ENCODE measurements at regions not wholly inside any gene's neighbourhood (a gene's known extent, or its start where the extent isn't known, plus 50 kb on each side); places are given as distances from the start of the nearest gene placed in this dataset.

DNA sequence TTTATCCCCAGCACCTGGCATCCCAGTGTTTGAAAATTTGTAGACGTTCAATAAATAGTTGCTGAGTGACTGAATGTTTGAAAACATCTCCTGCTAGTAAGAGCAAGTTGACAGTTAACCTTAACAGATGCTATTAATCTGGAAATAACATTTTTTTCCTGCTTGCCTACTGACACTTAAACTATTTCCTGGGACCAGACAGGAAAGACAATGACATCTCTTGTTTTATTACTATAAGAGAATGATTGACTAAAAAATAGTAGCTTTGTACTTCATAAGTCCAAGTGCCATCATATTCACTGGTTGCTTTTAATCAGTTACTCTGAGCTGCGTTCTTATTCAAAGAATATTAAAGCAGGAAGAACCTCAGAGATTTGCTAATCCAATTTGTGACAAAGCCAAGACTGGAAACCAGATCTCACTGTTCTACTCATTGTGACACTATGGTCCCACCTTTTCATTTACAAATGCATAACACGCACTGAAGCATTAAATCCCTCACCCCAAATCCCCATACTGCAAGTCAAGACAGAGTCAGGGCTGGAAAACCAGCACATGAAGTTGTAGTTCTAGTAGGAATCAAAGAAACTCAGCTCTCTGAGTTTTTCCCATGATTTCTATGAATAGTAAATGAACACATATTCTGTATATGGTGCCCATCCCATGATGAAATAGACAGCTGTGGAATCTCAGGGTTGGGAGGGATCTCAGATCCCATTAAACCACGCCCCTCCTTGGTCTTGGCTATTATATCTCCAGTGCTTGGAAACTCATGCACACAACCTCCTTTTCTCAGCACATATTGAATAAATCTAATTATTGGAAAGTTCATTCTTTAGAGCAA is 212.7 kb upstream of the P2RY1 start:
- TF ChIP-seq ELF4 (IDR thresholded peaks at IDR 0.05) (no peak), L3MBTL2 (conservative IDR thresholded peaks at IDR 0.05) (no peak), NFRKB (IDR thresholded peaks at IDR 0.05) (no peak), TARDBP (IDR thresholded peaks at IDR 0.05) (no peak), SUZ12 (IDR thresholded peaks at IDR 0.05) (no peak), FOXM1 (IDR thresholded peaks at IDR 0.05; ENCODE audit: borderline replicate concordance) (no peak), ZNF384 (IDR thresholded peaks at IDR 0.05) (no peak), SP1 (IDR thresholded peaks at IDR 0.05) (no peak), LEF1 (IDR thresholded peaks at IDR 0.05; ENCODE audit: borderline replicate concordance) (no peak), HDGF (IDR thresholded peaks at IDR 0.05; ENCODE audit: borderline replicate concordance) (no peak), FOXA1 (IDR thresholded peaks at IDR 0.05) (no peak), FOXK2 (IDR thresholded peaks at IDR 0.05) (no peak), ARNT (IDR thresholded peaks at IDR 0.05) (no peak)
- TF ChIP-seq, protein P1, sequence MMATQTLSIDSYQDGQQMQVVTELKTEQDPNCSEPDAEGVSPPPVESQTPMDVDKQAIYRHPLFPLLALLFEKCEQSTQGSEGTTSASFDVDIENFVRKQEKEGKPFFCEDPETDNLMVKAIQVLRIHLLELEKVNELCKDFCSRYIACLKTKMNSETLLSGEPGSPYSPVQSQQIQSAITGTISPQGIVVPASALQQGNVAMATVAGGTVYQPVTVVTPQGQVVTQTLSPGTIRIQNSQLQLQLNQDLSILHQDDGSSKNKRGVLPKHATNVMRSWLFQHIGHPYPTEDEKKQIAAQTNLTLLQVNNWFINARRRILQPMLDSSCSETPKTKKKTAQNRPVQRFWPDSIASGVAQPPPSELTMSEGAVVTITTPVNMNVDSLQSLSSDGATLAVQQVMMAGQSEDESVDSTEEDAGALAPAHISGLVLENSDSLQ (IDR thresholded peaks at IDR 0.05) = no peak
- CTCF ChIA-PET = interaction anchor here (0.9 kb wide), 1 partner anchor 150 kb away, joined by 3 read pairs; no protein-coding TSS in a partner anchor
- POLR2A ChIA-PET = no interaction called here
- no peak for DNase-seq (ENCODE audit: extremely low spot score)

DNA sequence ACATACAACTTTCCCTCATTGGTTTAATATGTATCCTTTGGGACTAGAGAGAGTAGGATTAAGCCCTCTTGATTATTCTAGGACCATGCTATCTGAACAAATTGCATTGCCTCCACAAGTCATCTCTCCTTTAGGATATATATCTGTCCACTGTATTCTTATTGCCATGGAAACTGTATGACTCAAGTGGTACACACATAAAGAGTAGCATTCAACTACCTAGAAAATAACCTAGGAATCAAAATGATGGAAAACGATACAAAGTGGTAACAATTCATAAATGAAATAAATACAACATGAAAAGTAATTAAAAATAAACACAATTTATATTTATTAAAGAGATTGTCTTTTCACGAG is 212.1 kb upstream of the P2RY1 start:
- no peak for TF ChIP-seq L3MBTL2 (conservative IDR thresholded peaks at IDR 0.05)
- TF ChIP-seq ZNF384 (IDR thresholded peaks at IDR 0.05) = no peak
- TF ChIP-seq LEF1 (IDR thresholded peaks at IDR 0.05; ENCODE audit: borderline replicate concordance) = no peak
- no peak for TF ChIP-seq TARDBP (IDR thresholded peaks at IDR 0.05)
- no peak for TF ChIP-seq HDGF (IDR thresholded peaks at IDR 0.05; ENCODE audit: borderline replicate concordance)
- TF ChIP-seq, protein P1 (IDR thresholded peaks at IDR 0.05) = no peak
- no peak for TF ChIP-seq BHLHE40 (IDR thresholded peaks at IDR 0.05; ENCODE audit: borderline replicate concordance)
- TF ChIP-seq ELF4 (IDR thresholded peaks at IDR 0.05) = no peak
- no peak for TF ChIP-seq ARNT (IDR thresholded peaks at IDR 0.05)
- TF ChIP-seq CTBP1 (IDR thresholded peaks at IDR 0.05; ENCODE audit: borderline replicate concordance) = no peak
- TF ChIP-seq FOXA1 (IDR thresholded peaks at IDR 0.05) = no peak
- no peak for TF ChIP-seq FOXK2 (IDR thresholded peaks at IDR 0.05)
- TF ChIP-seq SUZ12 (IDR thresholded peaks at IDR 0.05) = no peak
- TF ChIP-seq SP1 (IDR thresholded peaks at IDR 0.05) = no peak
- no peak for TF ChIP-seq FOXM1 (IDR thresholded peaks at IDR 0.05; ENCODE audit: borderline replicate concordance)
- TF ChIP-seq NFRKB (IDR thresholded peaks at IDR 0.05) = no peak
- DNase-seq (ENCODE audit: extremely low spot score) = no peak
- POLR2A ChIA-PET = no interaction called here
- CTCF ChIA-PET = no interaction called here

DNA sequence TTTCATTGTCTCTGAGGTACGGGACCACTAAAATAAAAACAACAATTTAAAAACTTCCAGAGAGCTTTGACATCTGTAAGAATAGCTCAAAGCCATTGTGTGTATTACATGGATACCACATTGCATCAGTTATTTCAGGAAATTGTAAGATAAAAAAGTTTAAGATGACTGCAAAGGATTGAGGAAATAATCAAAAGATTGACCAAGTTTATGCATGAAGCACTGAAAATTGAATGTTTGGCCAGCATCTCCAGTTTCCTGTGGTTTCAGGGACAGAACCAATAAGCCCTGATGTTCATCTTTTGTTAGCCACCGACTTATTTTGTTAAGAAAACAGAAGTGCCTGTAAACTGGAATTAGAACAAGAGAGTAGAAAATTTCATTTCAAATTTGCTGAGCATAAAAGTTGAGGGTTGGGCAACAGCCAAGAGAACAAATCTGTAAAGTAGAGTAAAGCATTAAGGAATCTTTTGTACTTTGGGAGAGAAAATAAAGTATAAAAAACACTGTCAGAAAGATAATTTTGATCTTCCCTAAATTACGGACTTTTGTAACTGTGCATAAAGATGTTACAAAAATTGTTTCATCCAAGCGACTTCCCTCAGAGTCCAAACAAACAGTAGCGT is 211.5 kb upstream of the P2RY1 start:
- no peak for TF ChIP-seq SP1 (IDR thresholded peaks at IDR 0.05)
- TF ChIP-seq LEF1 (IDR thresholded peaks at IDR 0.05; ENCODE audit: borderline replicate concordance) = no peak
- TF ChIP-seq TARDBP (IDR thresholded peaks at IDR 0.05) = no peak
- TF ChIP-seq, protein P1 (IDR thresholded peaks at IDR 0.05) = no peak
- no peak for TF ChIP-seq CTBP1 (IDR thresholded peaks at IDR 0.05; ENCODE audit: borderline replicate concordance)
- DNase-seq (ENCODE audit: extremely low spot score) = no peak
- CTCF ChIA-PET = no interaction called here
- POLR2A ChIA-PET = no interaction called here

DNA sequence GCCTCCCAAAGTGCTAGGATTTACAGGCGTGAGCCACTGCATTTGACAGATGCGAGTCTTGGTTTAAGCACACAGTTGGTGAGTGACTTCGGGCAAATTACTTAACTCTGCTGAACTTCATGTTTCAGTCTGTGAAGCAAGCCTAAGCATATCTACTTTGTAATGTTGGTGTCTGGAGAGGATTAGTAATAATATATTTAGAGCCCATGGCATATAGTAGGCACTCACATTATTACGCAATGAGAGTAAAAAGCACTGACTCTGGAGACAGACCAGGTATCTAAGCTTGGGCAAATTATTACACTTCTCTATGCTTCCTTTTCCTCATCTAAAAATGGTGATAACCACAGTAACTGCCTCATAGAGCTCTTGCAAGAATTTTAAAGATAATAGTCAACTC is 208.7 kb upstream of the P2RY1 start:
- ChIA-PET CTCF (no interaction called here), POLR2A (no interaction called here)
- no peak for TF ChIP-seq CTBP1 (IDR thresholded peaks at IDR 0.05; ENCODE audit: borderline replicate concordance)
- no peak for TF ChIP-seq L3MBTL2 (conservative IDR thresholded peaks at IDR 0.05)
- no peak for TF ChIP-seq TARDBP (IDR thresholded peaks at IDR 0.05)
- no peak for TF ChIP-seq LEF1 (IDR thresholded peaks at IDR 0.05; ENCODE audit: borderline replicate concordance)
- TF ChIP-seq SUZ12 (IDR thresholded peaks at IDR 0.05) = no peak
- TF ChIP-seq FOXM1 (IDR thresholded peaks at IDR 0.05; ENCODE audit: borderline replicate concordance) = no peak
- no peak for TF ChIP-seq BHLHE40 (IDR thresholded peaks at IDR 0.05; ENCODE audit: borderline replicate concordance)
- no peak for TF ChIP-seq ARNT (IDR thresholded peaks at IDR 0.05)
- TF ChIP-seq ZNF384 (IDR thresholded peaks at IDR 0.05) = no peak
- no peak for TF ChIP-seq NFRKB (IDR thresholded peaks at IDR 0.05)
- no peak for TF ChIP-seq FOXA1 (IDR thresholded peaks at IDR 0.05)
- no peak for TF ChIP-seq SP1 (IDR thresholded peaks at IDR 0.05)
- TF ChIP-seq FOXK2 (IDR thresholded peaks at IDR 0.05) = no peak
- no peak for TF ChIP-seq ELF4 (IDR thresholded peaks at IDR 0.05)
- TF ChIP-seq, protein P1 (IDR thresholded peaks at IDR 0.05) = no peak
- TF ChIP-seq HDGF (IDR thresholded peaks at IDR 0.05; ENCODE audit: borderline replicate concordance) = no peak
- no peak for DNase-seq (ENCODE audit: extremely low spot score)

DNA sequence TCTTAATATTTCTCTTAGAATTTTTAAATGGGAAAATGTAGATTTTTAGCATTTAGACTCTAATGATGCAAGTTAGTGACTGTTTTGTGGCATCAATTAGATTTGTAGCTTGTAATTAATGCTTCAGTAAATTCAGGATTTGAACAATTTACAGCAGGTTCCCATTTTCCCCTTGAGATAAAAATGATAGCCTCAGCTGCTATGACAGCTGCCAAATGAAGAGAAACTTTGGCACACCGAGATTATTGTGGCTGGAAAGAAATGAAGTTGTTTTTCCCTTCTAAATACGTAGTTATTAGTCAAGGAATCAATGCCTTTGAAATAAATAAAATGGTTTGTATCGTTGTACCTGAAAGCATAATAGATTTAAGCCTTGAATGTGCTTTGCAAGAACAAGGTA is 206.4 kb upstream of the P2RY1 start:
- TF ChIP-seq SP1 (IDR thresholded peaks at IDR 0.05) = no peak
- TF ChIP-seq CTBP1 (IDR thresholded peaks at IDR 0.05; ENCODE audit: borderline replicate concordance) = no peak
- TF ChIP-seq LEF1 (IDR thresholded peaks at IDR 0.05; ENCODE audit: borderline replicate concordance) = no peak
- TF ChIP-seq ARNT (IDR thresholded peaks at IDR 0.05) = no peak
- no peak for TF ChIP-seq ZNF384 (IDR thresholded peaks at IDR 0.05)
- no peak for TF ChIP-seq NFRKB (IDR thresholded peaks at IDR 0.05)
- no peak for TF ChIP-seq TARDBP (IDR thresholded peaks at IDR 0.05)
- TF ChIP-seq, protein P1 (IDR thresholded peaks at IDR 0.05) = no peak
- no peak for TF ChIP-seq ELF4 (IDR thresholded peaks at IDR 0.05)
- TF ChIP-seq BHLHE40 (IDR thresholded peaks at IDR 0.05; ENCODE audit: borderline replicate concordance) = no peak
- TF ChIP-seq SUZ12 (IDR thresholded peaks at IDR 0.05) = no peak
- TF ChIP-seq FOXM1 (IDR thresholded peaks at IDR 0.05; ENCODE audit: borderline replicate concordance) = no peak
- no peak for TF ChIP-seq HDGF (IDR thresholded peaks at IDR 0.05; ENCODE audit: borderline replicate concordance)
- TF ChIP-seq FOXK2 (IDR thresholded peaks at IDR 0.05) = no peak
- no peak for TF ChIP-seq FOXA1 (IDR thresholded peaks at IDR 0.05)
- TF ChIP-seq L3MBTL2 (conservative IDR thresholded peaks at IDR 0.05) = no peak
- no peak for DNase-seq (ENCODE audit: extremely low spot score)
- POLR2A ChIA-PET = no interaction called here
- CTCF ChIA-PET = no interaction called here
